Keratinocyte (primary cell): ENCODE measurements at regions not wholly inside any gene's neighbourhood (a gene's known extent, or its start where the extent isn't known, plus 50 kb on each side); places are given as distances from the start of the nearest gene placed in this dataset.

ENCODE experiments used
- EZH2 ChIP-seq: IDR thresholded peaks from one replicate; pipeline ENCODE4 v1.6.1; 2012; ENCODE audit warnings: inconsistent platforms, mild to moderate bottlenecking, low read length, moderate library complexity
- TF ChIP-seq, protein P1 (sequence below), 3 experiments: IDR thresholded peaks in 1 of 3; conservative IDR thresholded peaks in 1 of 3; optimal IDR thresholded peaks in 1 of 3; 2 replicates in 2 of 3; 3 replicates in 1 of 3; pipeline versions ENCODE3 to v1.5.1; 2011; ENCODE audit warnings: low read length in 3 of 3, mild to moderate bottlenecking in 3 of 3, moderate library complexity in 2 of 3, control low read depth in 1 of 3, inconsistent platforms in 1 of 3; ENCODE audit not compliant: insufficient read depth in 2 of 3; ENCODE audit errors: extremely low read depth in 1 of 3

DNA sequence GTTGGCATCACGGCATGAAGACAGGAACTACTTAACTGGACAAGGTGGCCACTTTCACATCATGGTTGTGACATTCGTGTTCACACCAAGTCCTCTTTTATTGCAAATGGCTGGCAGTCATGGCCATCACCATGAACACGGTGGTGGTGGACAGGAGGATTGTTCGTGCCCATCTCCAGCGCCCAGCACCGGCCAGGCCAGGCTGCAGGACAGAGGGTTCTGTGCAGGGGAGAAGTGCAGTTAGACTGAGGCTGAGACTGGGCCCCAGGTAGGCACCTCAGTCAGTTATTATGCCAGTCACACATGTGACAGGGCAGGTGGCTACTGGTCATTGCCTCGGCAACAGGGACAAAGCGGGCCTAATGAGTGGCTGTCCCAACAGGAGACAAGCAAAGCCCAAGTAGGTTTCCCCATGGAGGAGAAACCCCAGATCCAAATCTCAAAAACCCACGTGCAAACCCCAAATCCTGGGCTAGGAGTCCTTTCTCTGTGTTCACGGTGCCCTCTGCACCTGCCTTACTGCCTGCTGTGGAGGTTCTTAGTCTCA, 468.1 kb upstream of the MYT1L start:
- TF ChIP-seq, protein P1, sequence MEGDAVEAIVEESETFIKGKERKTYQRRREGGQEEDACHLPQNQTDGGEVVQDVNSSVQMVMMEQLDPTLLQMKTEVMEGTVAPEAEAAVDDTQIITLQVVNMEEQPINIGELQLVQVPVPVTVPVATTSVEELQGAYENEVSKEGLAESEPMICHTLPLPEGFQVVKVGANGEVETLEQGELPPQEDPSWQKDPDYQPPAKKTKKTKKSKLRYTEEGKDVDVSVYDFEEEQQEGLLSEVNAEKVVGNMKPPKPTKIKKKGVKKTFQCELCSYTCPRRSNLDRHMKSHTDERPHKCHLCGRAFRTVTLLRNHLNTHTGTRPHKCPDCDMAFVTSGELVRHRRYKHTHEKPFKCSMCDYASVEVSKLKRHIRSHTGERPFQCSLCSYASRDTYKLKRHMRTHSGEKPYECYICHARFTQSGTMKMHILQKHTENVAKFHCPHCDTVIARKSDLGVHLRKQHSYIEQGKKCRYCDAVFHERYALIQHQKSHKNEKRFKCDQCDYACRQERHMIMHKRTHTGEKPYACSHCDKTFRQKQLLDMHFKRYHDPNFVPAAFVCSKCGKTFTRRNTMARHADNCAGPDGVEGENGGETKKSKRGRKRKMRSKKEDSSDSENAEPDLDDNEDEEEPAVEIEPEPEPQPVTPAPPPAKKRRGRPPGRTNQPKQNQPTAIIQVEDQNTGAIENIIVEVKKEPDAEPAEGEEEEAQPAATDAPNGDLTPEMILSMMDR (optimal IDR thresholded peaks at IDR 0.05 in 1 of 3, IDR thresholded peaks at IDR 0.05 in 1 of 3, conservative IDR thresholded peaks at IDR 0.05 in 1 of 3; ENCODE audit: extremely low read depth in 1 of 3, insufficient read depth in 2 of 3, low read length in 3 of 3) = no peak
- TF ChIP-seq EZH2 = no peak
